GM23338 (cell line): ENCODE measurements at regions not wholly inside any gene's neighbourhood (a gene's known extent, or its start where the extent isn't known, plus 50 kb on each side); places are given as distances from the start of the nearest gene placed in this dataset.
A peak's percentile ranks its signal among the peaks of the same experiment; 100 is the strongest.

Experiments used
- ATAC-seq: fragments of 200-7000 bp; cut with Tn5 transposase; 3 replicates; pipeline ENCODE4 v1.9.1; 2020
- DNase-seq: peaks from one replicate; pipeline ENCODE4 v3.0.0-alpha.2; 2015; ENCODE audit warnings: low spot score
- H2AFZ ChIP-seq: fragments of 200-600 bp; sonication (generic); 2 replicates; pipeline ENCODE4 v1.8.0; 2016; ENCODE audit warnings: antibody characterized with exemption, mild to moderate bottlenecking, moderate library complexity
- H3F3A ChIP-seq: fragments of 200-600 bp; sonication (generic); replicated peaks from 2 replicates; pipeline ENCODE4 v1.8.0; 2017; ENCODE audit warnings: antibody characterized with exemption, mixed run types, low read depth
- H3K27ac ChIP-seq: fragments of 200-600 bp; sonication (generic); 2 replicates; pipeline ENCODE4 v1.6.1; 2016; ENCODE audit warnings: low read depth
- H3K27me3 ChIP-seq: fragments of 200-600 bp; sonication (generic); 2 replicates; pipeline ENCODE4 v1.8.0; 2016; ENCODE audit warnings: mild to moderate bottlenecking, mixed run types, moderate library complexity; ENCODE audit not compliant: insufficient read depth
- H3K36me3 ChIP-seq: fragments of 200-600 bp; sonication (generic); 2 replicates; pipeline ENCODE4 v1.8.0; 2016; ENCODE audit warnings: mild to moderate bottlenecking; ENCODE audit not compliant: insufficient read depth
- H3K4me1 ChIP-seq: fragments of 200-600 bp; sonication (generic); 2 replicates; pipeline ENCODE4 v1.8.0; 2016; ENCODE audit warnings: mild to moderate bottlenecking, moderate library complexity; ENCODE audit not compliant: insufficient read depth
- H3K4me2 ChIP-seq: fragments of 200-600 bp; sonication (generic); 2 replicates; pipeline ENCODE4 v1.7.1; 2017; ENCODE audit warnings: mixed run types
- H3K4me3 ChIP-seq: fragments of 200-600 bp; sonication (generic); 2 replicates; pipeline ENCODE4 v1.6.1; 2016; ENCODE audit warnings: mixed run types
- H3K79me2 ChIP-seq: fragments of 200-600 bp; sonication (generic); replicated peaks from 2 replicates; pipeline ENCODE4 v1.8.0; 2017; ENCODE audit warnings: mild to moderate bottlenecking; ENCODE audit not compliant: insufficient read depth
- H3K9me2 ChIP-seq: fragments of 200-600 bp; sonication (generic); 2 replicates; pipeline ENCODE4 v1.8.0; 2017; ENCODE audit not compliant: insufficient read depth
- H4K20me1 ChIP-seq: fragments of 200-600 bp; sonication (generic); replicated peaks from 2 replicates; pipeline ENCODE4 v1.8.0; 2017; ENCODE audit warnings: mild to moderate bottlenecking; ENCODE audit not compliant: insufficient read depth
- H3K27ac Mint-ChIP-seq: 2 replicates; pipeline ENCODE4 v1.8.0; 2020; ENCODE audit warnings: inconsistent platforms, mild to moderate bottlenecking, moderate library complexity, mixed read lengths
- H3K27me3 Mint-ChIP-seq: 3 replicates; pipeline ENCODE4 v1.8.0; 2022; ENCODE audit warnings: low read depth, mild to moderate bottlenecking, moderate library complexity, mixed read lengths, inconsistent platforms; ENCODE audit not compliant: insufficient read depth, poor library complexity
- H3K36me3 Mint-ChIP-seq: 3 replicates; pipeline ENCODE4 v1.8.0; 2021; ENCODE audit warnings: low read depth, mild to moderate bottlenecking, inconsistent platforms, moderate library complexity, mixed read lengths
- H3K4me1 Mint-ChIP-seq: 3 replicates; pipeline ENCODE4 v1.8.0; 2020; ENCODE audit warnings: mild to moderate bottlenecking, inconsistent platforms, mixed read lengths
- H3K4me3 Mint-ChIP-seq: 3 replicates; pipeline ENCODE4 v1.8.0; 2021; ENCODE audit warnings: moderate library complexity, mild to moderate bottlenecking, inconsistent platforms, mixed read lengths
- H3K9me3 Mint-ChIP-seq: 3 replicates; pipeline ENCODE4 v1.8.0; 2020; ENCODE audit warnings: moderate library complexity, mild to moderate bottlenecking, inconsistent platforms, mixed read lengths
- CREB1 ChIP-seq: fragments of 250-450 bp; sonication (Bioruptor Pico); IDR thresholded peaks from 2 replicates; pipeline ENCODE4 v1.5.0; 2020; ENCODE audit warnings: low read depth, mild to moderate bottlenecking, moderate library complexity
- EZH2 ChIP-seq: fragments of 200-600 bp; sonication (generic); IDR thresholded peaks from one replicate; pipeline ENCODE4 v1.8.0; 2017; ENCODE audit warnings: antibody characterized with exemption, mild to moderate bottlenecking, low read depth; ENCODE audit not compliant: unreplicated experiment
- EZH2phosphoT487 ChIP-seq: fragments of 200-600 bp; sonication (generic); IDR thresholded peaks from one replicate; pipeline ENCODE4 v1.8.1; 2018; ENCODE audit warnings: antibody characterized with exemption; ENCODE audit not compliant: unreplicated experiment
- JUNB ChIP-seq: IDR thresholded peaks from one replicate; pipeline ENCODE4 v1.6.1; 2016; ENCODE audit warnings: antibody characterized with exemption; ENCODE audit not compliant: unreplicated experiment
- NANOG ChIP-seq: IDR thresholded peaks from 2 replicates; pipeline ENCODE4 v1.6.1; 2016; ENCODE audit warnings: antibody characterized with exemption, borderline replicate concordance
- POLR2AphosphoS5 ChIP-seq: IDR thresholded peaks from 2 replicates; pipeline ENCODE4 v1.6.1; 2016; ENCODE audit warnings: antibody characterized with exemption, low read depth
- STAT1 ChIP-seq: IDR thresholded peaks from one replicate; pipeline ENCODE4 v1.6.1; 2016; ENCODE audit warnings: antibody characterized with exemption; ENCODE audit not compliant: unreplicated experiment
- ZNF114 ChIP-seq: fragments of 250-450 bp; sonication (Bioruptor Pico); IDR thresholded peaks from 2 replicates; pipeline ENCODE4 v1.5.0; 2020; ENCODE audit warnings: mild to moderate bottlenecking, moderate library complexity
- ZNF331 ChIP-seq: fragments of 250-450 bp; sonication (Bioruptor Pico); IDR thresholded peaks from 2 replicates; pipeline ENCODE4 v1.5.0; 2020; ENCODE audit warnings: low read depth, mild to moderate bottlenecking, moderate library complexity
- TF ChIP-seq, protein P1 (sequence below): IDR thresholded peaks from 2 replicates; pipeline ENCODE4 v1.6.1; 2016; ENCODE audit warnings: antibody characterized with exemption
- TF ChIP-seq, protein P2 (sequence below), 2 experiments: fragments of 200-600 bp in 1 of 2; sonication (generic) in 1 of 2; conservative IDR thresholded peaks; 2 replicates each; pipeline versions ENCODE4 v1.5.1 to v1.6.1; 2016 to 2017; ENCODE audit warnings: antibody characterized with exemption in 2 of 2, low read depth in 2 of 2, mild to moderate bottlenecking in 2 of 2, moderate library complexity in 1 of 2
- TF ChIP-seq, protein P3 (sequence below): fragments of 250-450 bp; sonication (Bioruptor Pico); IDR thresholded peaks from 2 replicates; pipeline ENCODE4 v1.5.0; 2020; ENCODE audit warnings: mild to moderate bottlenecking, moderate library complexity
- TF ChIP-seq, protein P4 (sequence below): IDR thresholded peaks from one replicate; pipeline ENCODE4 v1.6.1; 2018; ENCODE audit warnings: antibody characterized with exemption; ENCODE audit not compliant: unreplicated experiment

DNA sequence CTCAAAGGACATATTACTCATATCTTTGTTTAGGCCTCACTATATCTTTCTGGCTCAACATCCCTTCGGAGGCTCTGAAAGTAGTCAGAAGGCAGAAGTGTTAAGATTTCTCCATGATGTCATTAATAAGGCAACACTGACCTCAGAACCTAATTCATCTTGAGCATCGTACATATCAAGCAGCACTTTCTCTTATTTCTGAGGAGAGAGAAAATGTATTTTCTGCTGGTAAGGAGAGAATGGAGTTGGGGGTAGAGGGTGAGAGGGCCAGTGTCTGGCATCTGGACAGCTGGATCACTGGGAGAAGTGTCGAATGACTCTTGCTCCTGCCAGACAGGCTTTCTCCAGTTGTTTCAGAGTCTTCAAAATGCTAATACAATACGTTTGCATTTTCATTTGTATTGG, 213.2 kb upstream of the PRICKLE1 start:
- no peak for ATAC-seq
- H3K4me1 ChIP-seq, result peaks cover 19% of the 10 kb centered on the region
- Mint-ChIP-seq H3K27me3 (peaks cover 4% of the 10 kb centered on the region), H3K4me1 (peaks cover 27% of the 10 kb centered on the region), H3K27ac (no peak overlapping the region), H3K4me3 (no peak overlapping the region), H3K36me3 (no peaks in the 10 kb centered on the region), H3K9me3 (no peaks in the 10 kb centered on the region)
- TF ChIP-seq STAT1, result no peak
- TF ChIP-seq, protein P1, sequence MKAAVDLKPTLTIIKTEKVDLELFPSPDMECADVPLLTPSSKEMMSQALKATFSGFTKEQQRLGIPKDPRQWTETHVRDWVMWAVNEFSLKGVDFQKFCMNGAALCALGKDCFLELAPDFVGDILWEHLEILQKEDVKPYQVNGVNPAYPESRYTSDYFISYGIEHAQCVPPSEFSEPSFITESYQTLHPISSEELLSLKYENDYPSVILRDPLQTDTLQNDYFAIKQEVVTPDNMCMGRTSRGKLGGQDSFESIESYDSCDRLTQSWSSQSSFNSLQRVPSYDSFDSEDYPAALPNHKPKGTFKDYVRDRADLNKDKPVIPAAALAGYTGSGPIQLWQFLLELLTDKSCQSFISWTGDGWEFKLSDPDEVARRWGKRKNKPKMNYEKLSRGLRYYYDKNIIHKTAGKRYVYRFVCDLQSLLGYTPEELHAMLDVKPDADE, result no peak
- no peak for TF ChIP-seq EZH2phosphoT487
- TF ChIP-seq, protein P2, sequence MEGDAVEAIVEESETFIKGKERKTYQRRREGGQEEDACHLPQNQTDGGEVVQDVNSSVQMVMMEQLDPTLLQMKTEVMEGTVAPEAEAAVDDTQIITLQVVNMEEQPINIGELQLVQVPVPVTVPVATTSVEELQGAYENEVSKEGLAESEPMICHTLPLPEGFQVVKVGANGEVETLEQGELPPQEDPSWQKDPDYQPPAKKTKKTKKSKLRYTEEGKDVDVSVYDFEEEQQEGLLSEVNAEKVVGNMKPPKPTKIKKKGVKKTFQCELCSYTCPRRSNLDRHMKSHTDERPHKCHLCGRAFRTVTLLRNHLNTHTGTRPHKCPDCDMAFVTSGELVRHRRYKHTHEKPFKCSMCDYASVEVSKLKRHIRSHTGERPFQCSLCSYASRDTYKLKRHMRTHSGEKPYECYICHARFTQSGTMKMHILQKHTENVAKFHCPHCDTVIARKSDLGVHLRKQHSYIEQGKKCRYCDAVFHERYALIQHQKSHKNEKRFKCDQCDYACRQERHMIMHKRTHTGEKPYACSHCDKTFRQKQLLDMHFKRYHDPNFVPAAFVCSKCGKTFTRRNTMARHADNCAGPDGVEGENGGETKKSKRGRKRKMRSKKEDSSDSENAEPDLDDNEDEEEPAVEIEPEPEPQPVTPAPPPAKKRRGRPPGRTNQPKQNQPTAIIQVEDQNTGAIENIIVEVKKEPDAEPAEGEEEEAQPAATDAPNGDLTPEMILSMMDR (conservative IDR thresholded peaks at IDR 0.05; ENCODE audit: low read depth in 2 of 2), result no peak
- TF ChIP-seq NANOG, result no peak
- no peak for TF ChIP-seq POLR2AphosphoS5
- no peak for TF ChIP-seq CREB1 (CRISPR knock-in tag)
- no peak for TF ChIP-seq EZH2
- TF ChIP-seq JUNB, result no peak
- TF ChIP-seq, protein P3, sequence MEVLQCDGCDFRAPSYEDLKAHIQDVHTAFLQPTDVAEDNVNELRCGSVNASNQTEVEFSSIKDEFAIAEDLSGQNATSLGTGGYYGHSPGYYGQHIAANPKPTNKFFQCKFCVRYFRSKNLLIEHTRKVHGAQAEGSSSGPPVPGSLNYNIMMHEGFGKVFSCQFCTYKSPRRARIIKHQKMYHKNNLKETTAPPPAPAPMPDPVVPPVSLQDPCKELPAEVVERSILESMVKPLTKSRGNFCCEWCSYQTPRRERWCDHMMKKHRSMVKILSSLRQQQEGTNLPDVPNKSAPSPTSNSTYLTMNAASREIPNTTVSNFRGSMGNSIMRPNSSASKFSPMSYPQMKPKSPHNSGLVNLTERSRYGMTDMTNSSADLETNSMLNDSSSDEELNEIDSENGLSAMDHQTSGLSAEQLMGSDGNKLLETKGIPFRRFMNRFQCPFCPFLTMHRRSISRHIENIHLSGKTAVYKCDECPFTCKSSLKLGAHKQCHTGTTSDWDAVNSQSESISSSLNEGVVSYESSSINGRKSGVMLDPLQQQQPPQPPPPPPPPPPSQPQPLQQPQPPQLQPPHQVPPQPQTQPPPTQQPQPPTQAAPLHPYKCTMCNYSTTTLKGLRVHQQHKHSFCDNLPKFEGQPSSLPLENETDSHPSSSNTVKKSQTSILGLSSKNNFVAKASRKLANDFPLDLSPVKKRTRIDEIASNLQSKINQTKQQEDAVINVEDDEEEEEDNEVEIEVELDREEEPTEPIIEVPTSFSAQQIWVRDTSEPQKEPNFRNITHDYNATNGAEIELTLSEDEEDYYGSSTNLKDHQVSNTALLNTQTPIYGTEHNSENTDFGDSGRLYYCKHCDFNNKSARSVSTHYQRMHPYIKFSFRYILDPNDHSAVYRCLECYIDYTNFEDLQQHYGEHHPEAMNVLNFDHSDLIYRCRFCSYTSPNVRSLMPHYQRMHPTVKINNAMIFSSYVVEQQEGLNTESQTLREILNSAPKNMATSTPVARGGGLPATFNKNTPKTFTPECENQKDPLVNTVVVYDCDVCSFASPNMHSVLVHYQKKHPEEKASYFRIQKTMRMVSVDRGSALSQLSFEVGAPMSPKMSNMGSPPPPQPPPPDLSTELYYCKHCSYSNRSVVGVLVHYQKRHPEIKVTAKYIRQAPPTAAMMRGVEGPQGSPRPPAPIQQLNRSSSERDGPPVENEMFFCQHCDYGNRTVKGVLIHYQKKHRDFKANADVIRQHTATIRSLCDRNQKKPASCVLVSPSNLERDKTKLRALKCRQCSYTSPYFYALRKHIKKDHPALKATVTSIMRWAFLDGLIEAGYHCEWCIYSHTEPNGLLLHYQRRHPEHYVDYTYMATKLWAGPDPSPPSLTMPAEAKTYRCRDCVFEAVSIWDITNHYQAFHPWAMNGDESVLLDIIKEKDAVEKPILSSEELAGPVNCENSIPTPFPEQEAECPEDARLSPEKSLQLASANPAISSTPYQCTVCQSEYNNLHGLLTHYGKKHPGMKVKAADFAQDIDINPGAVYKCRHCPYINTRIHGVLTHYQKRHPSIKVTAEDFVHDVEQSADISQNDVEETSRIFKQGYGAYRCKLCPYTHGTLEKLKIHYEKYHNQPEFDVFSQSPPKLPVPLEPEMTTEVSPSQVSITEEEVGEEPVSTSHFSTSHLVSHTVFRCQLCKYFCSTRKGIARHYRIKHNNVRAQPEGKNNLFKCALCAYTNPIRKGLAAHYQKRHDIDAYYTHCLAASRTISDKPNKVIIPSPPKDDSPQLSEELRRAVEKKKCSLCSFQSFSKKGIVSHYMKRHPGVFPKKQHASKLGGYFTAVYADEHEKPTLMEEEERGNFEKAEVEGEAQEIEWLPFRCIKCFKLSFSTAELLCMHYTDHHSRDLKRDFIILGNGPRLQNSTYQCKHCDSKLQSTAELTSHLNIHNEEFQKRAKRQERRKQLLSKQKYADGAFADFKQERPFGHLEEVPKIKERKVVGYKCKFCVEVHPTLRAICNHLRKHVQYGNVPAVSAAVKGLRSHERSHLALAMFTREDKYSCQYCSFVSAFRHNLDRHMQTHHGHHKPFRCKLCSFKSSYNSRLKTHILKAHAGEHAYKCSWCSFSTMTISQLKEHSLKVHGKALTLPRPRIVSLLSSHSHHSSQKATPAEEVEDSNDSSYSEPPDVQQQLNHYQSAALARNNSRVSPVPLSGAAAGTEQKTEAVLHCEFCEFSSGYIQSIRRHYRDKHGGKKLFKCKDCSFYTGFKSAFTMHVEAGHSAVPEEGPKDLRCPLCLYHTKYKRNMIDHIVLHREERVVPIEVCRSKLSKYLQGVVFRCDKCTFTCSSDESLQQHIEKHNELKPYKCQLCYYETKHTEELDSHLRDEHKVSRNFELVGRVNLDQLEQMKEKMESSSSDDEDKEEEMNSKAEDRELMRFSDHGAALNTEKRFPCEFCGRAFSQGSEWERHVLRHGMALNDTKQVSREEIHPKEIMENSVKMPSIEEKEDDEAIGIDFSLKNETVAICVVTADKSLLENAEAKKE (CRISPR knock-in tag), result no peak
- TF ChIP-seq, protein P4, sequence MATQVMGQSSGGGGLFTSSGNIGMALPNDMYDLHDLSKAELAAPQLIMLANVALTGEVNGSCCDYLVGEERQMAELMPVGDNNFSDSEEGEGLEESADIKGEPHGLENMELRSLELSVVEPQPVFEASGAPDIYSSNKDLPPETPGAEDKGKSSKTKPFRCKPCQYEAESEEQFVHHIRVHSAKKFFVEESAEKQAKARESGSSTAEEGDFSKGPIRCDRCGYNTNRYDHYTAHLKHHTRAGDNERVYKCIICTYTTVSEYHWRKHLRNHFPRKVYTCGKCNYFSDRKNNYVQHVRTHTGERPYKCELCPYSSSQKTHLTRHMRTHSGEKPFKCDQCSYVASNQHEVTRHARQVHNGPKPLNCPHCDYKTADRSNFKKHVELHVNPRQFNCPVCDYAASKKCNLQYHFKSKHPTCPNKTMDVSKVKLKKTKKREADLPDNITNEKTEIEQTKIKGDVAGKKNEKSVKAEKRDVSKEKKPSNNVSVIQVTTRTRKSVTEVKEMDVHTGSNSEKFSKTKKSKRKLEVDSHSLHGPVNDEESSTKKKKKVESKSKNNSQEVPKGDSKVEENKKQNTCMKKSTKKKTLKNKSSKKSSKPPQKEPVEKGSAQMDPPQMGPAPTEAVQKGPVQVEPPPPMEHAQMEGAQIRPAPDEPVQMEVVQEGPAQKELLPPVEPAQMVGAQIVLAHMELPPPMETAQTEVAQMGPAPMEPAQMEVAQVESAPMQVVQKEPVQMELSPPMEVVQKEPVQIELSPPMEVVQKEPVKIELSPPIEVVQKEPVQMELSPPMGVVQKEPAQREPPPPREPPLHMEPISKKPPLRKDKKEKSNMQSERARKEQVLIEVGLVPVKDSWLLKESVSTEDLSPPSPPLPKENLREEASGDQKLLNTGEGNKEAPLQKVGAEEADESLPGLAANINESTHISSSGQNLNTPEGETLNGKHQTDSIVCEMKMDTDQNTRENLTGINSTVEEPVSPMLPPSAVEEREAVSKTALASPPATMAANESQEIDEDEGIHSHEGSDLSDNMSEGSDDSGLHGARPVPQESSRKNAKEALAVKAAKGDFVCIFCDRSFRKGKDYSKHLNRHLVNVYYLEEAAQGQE, result no peak
- no peak for TF ChIP-seq ZNF331 (CRISPR knock-in tag)
- no peak for TF ChIP-seq ZNF114
- 0 out of 2 replicates have a peak, but pooled peaks cover 9% of the 10 kb centered on the region for H3K9me2 ChIP-seq
- no peaks in the 10 kb centered on the region for H3K36me3 ChIP-seq
- H2AFZ ChIP-seq, result no peak overlapping the region
- H3K4me3 ChIP-seq, result no peak overlapping the region
- DNase-seq, result no peak
- H3F3A ChIP-seq, result no peaks in the 10 kb centered on the region
- H3K27ac ChIP-seq, result no peak overlapping the region
- no peaks in the 10 kb centered on the region for H3K27me3 ChIP-seq
- H4K20me1 ChIP-seq, result no peaks in the 10 kb centered on the region
- 0 out of 2 replicates have a peak overlapping the region, but pooled peaks have one; percentile 9 for H3K4me2 ChIP-seq
- no peaks in the 10 kb centered on the region for H3K79me2 ChIP-seq
